H9 (cell line): ENCODE measurements at regions not wholly inside any gene's neighbourhood (a gene's known extent, or its start where the extent isn't known, plus 50 kb on each side); places are given as distances from the start of the nearest gene placed in this dataset.

ENCODE experiments used
- DNase-seq: peaks from one replicate; pipeline ENCODE4 v3.0.0-alpha.2; 2017
- H2AFZ ChIP-seq: one replicate; pipeline ENCODE4 v1.6.1; 2013; ENCODE audit warnings: mild to moderate bottlenecking, low read length, control low read depth, moderate library complexity
- H2AK5ac ChIP-seq: 2 replicates; pipeline ENCODE4 v1.6.1; 2013; ENCODE audit warnings: low read length, control low read depth, mixed read lengths; ENCODE audit not compliant: insufficient read length
- H2BK120ac ChIP-seq: one replicate; pipeline ENCODE4 v1.6.1; 2013; ENCODE audit warnings: low read depth, mild to moderate bottlenecking, low read length, control low read depth, inconsistent platforms; ENCODE audit not compliant: poor library complexity, severe bottlenecking
- H2BK12ac ChIP-seq: 2 replicates; pipeline ENCODE4 v1.6.1; 2013; ENCODE audit warnings: low read length, control low read depth, mixed read lengths, low read depth; ENCODE audit not compliant: insufficient read length
- H2BK15ac ChIP-seq: 2 replicates; pipeline ENCODE4 v1.6.1; 2013; ENCODE audit warnings: low read depth, low read length, control low read depth
- H2BK20ac ChIP-seq: one replicate; pipeline ENCODE4 v1.6.1; 2013; ENCODE audit warnings: low read depth, mild to moderate bottlenecking, low read length, control low read depth, inconsistent platforms; ENCODE audit not compliant: poor library complexity, severe bottlenecking
- H2BK5ac ChIP-seq: 2 replicates; pipeline ENCODE4 v1.6.1; 2013; ENCODE audit warnings: low read length, control low read depth, mixed read lengths; ENCODE audit not compliant: insufficient read length
- H3K14ac ChIP-seq: 2 replicates; pipeline ENCODE4 v1.6.1; 2013; ENCODE audit warnings: low read length, control low read depth; ENCODE audit not compliant: insufficient read depth
- H3K18ac ChIP-seq: 2 replicates; pipeline ENCODE4 v1.6.1; 2013; ENCODE audit warnings: low read depth, mild to moderate bottlenecking, mixed read lengths, low read length, control low read depth; ENCODE audit not compliant: insufficient read length
- H3K23ac ChIP-seq: 2 replicates; pipeline ENCODE4 v1.6.1; 2013; ENCODE audit warnings: low read length, control low read depth, mixed read lengths, low read depth; ENCODE audit not compliant: insufficient read length
- H3K23me2 ChIP-seq: 2 replicates; pipeline ENCODE4 v1.6.1; 2013; ENCODE audit warnings: low read depth, mild to moderate bottlenecking, mixed read lengths, low read length, control low read depth; ENCODE audit not compliant: insufficient read length, poor library complexity, severe bottlenecking
- H3K27ac ChIP-seq: 2 replicates; pipeline ENCODE4 v1.5.1; 2013; ENCODE audit warnings: low read length, control low read depth, mixed read lengths, low read depth; ENCODE audit not compliant: insufficient read length
- H3K27me3 ChIP-seq: 2 replicates; pipeline ENCODE4 v1.6.1; 2013; ENCODE audit warnings: low read length, control low read depth, inconsistent platforms; ENCODE audit not compliant: insufficient read depth
- H3K4ac ChIP-seq: 2 replicates; pipeline ENCODE4 v1.6.1; 2013; ENCODE audit warnings: low read depth, mild to moderate bottlenecking, control low read depth, inconsistent platforms, low read length, moderate library complexity
- H3K4me1 ChIP-seq: 2 replicates; pipeline ENCODE4 v1.6.1; 2013; ENCODE audit warnings: low read length, control low read depth, inconsistent platforms; ENCODE audit not compliant: insufficient read depth
- H3K4me2 ChIP-seq: 2 replicates; pipeline ENCODE4 v1.6.1; 2013; ENCODE audit warnings: low read length, control low read depth, mixed read lengths; ENCODE audit not compliant: insufficient read length, insufficient read depth
- H3K56ac ChIP-seq: 2 replicates; pipeline ENCODE4 v1.6.1; 2013; ENCODE audit warnings: low read depth, mild to moderate bottlenecking, mixed read lengths, low read length, control low read depth; ENCODE audit not compliant: insufficient read length
- H3K79me1 ChIP-seq: 2 replicates; pipeline ENCODE4 v1.6.1; 2013; ENCODE audit warnings: low read depth, mild to moderate bottlenecking, moderate library complexity, low read length, control low read depth, inconsistent platforms; ENCODE audit not compliant: insufficient read depth, poor library complexity, severe bottlenecking
- H3K79me2 ChIP-seq: 2 replicates; pipeline ENCODE4 v1.6.1; 2013; ENCODE audit warnings: low read length, control low read depth, inconsistent platforms; ENCODE audit not compliant: insufficient read depth
- H3K9ac ChIP-seq: 2 replicates; pipeline ENCODE4 v1.6.1; 2013; ENCODE audit warnings: low read length, control low read depth, mixed read lengths; ENCODE audit not compliant: insufficient read length; ENCODE audit errors: extremely low read depth
- H3K9me3 ChIP-seq: one replicate; pipeline ENCODE4 v1.6.1; 2013; ENCODE audit warnings: low read depth, low read length, inconsistent platforms; ENCODE audit not compliant: control insufficient read depth
- H3T11ph ChIP-seq: one replicate; pipeline ENCODE4 v1.6.1; 2013; ENCODE audit warnings: mild to moderate bottlenecking, low read length, control low read depth, inconsistent platforms
- H4K20me1 ChIP-seq: one replicate; pipeline ENCODE4 v1.6.1; 2013; ENCODE audit not compliant: control insufficient read depth, insufficient read length, insufficient read depth
- H4K5ac ChIP-seq: 2 replicates; pipeline ENCODE4 v1.6.1; 2013; ENCODE audit warnings: low read depth, mild to moderate bottlenecking, mixed read lengths, low read length, control low read depth; ENCODE audit not compliant: insufficient read length
- H4K8ac ChIP-seq: replicated peaks from 2 replicates; pipeline ENCODE4 v1.6.1; 2013; ENCODE audit warnings: low read length, control low read depth, mixed read lengths, low read depth; ENCODE audit not compliant: insufficient read length
- H4K91ac ChIP-seq: 2 replicates; pipeline ENCODE4 v1.6.1; 2013; ENCODE audit warnings: low read depth, mild to moderate bottlenecking, moderate library complexity, mixed read lengths, low read length, control low read depth; ENCODE audit not compliant: insufficient read length
- H3K27ac Mint-ChIP-seq, 3 experiments: 2 replicates in 2 of 3; 3 replicates in 1 of 3; pipeline ENCODE4 v1.8.0; 2020 to 2021; ENCODE audit warnings: mixed read lengths in 3 of 3, mild to moderate bottlenecking in 1 of 3, moderate library complexity in 1 of 3
- H3K27me3 Mint-ChIP-seq: 2 replicates; pipeline ENCODE4 v1.8.0; 2021; ENCODE audit warnings: low read depth, mild to moderate bottlenecking, moderate library complexity, mixed read lengths
- H3K36me3 Mint-ChIP-seq, 3 experiments: 2 replicates in 2 of 3; 3 replicates in 1 of 3; pipeline ENCODE4 v1.8.0; 2020 to 2021; ENCODE audit warnings: low read depth in 3 of 3, mixed read lengths in 3 of 3; ENCODE audit not compliant: insufficient read depth in 1 of 3
- H3K4me1 Mint-ChIP-seq, 2 experiments: 2 replicates each; pipeline ENCODE4 v1.8.0; 2020; ENCODE audit warnings: mixed read lengths in 2 of 2
- H3K4me3 Mint-ChIP-seq, 2 experiments: 2 replicates in 1 of 2; 3 replicates in 1 of 2; pipeline ENCODE4 v1.8.0; 2020 to 2021; ENCODE audit warnings: mild to moderate bottlenecking in 2 of 2, mixed read lengths in 2 of 2, moderate library complexity in 1 of 2
- H3K9me3 Mint-ChIP-seq, 2 experiments: 2 replicates in 1 of 2; 3 replicates in 1 of 2; pipeline ENCODE4 v1.8.0; 2020; ENCODE audit warnings: mild to moderate bottlenecking in 2 of 2, mixed read lengths in 2 of 2, moderate library complexity in 1 of 2
- WGBS: extraction: QIAGEN DNeasy Blood & Tissue Kit; methylation state at CpG from one replicate; pipeline ENCODE4 v1.1.7; 2013; ENCODE audit warnings: missing lambda C conversion rate, low lambda C conversion rate, mixed read lengths; ENCODE audit not compliant: insufficient read length; ENCODE audit errors: extremely low coverage; 5-methylcytosine and 5-hydroxymethylcytosine counted together
- TF ChIP-seq, protein P1 (sequence below): fragments of 200-600 bp; sonication (generic); conservative IDR thresholded peaks from 3 replicates; pipeline ENCODE4 v1.8.0; 2021; ENCODE audit warnings: antibody characterized with exemption, mild to moderate bottlenecking

DNA sequence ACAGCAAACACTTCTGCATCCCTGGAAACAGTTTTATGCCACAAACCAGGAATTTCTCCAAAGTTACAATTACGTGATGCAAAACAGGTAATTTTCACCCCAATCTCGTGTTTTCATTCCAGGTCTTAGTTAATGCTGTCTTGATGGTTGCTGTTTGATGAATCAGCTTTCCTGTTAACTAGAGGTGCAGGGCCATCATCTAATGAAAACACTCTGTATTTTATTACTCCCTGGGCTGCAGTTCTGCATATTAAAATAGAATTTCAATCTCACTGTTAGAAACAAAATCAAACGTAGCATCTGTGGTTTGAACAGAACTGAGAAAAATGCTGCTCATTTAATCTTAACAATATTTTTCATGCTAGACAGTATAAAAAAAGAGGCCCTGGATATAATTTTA is 129.4 kb downstream of the TUSC1 start:
- Histone ChIP-seq H4K20me1 (no peaks in the 10 kb centered on the region), H3K56ac (no peak overlapping the region), H4K8ac (no peak overlapping the region), H3K9me3 (no peaks in the 10 kb centered on the region), H2BK12ac (no peak overlapping the region), H2BK5ac (no peak overlapping the region), H2BK15ac (no peak overlapping the region), H3K23ac (no peak overlapping the region), H4K91ac (no peak overlapping the region), H4K5ac (no peak overlapping the region), H3K9ac (no peak overlapping the region), H2AFZ (no peak overlapping the region), H3K4me1 (peaks cover 6% of the 10 kb centered on the region; the same call in 1 of the 2 replicates), H3K27ac (no peak overlapping the region), H2BK20ac (no peak overlapping the region), H3K79me2 (no peaks in the 10 kb centered on the region), H2AK5ac (no peak overlapping the region), H3K18ac (no peak overlapping the region), H2BK120ac (no peak overlapping the region), H3K4ac (no peak overlapping the region), H3K27me3 (no peaks in the 10 kb centered on the region), H3T11ph (no peak overlapping the region), H3K14ac (no peak overlapping the region), H3K79me1 (no peaks in the 10 kb centered on the region), H3K4me2 (no peak overlapping the region), H3K23me2 (no peaks in the 10 kb centered on the region)
- no CpG with 5 or more reads among the region's 3 CpGs for WGBS
- Mint-ChIP-seq H3K27ac (no peak overlapping the region), H3K9me3 (no peaks in the 10 kb centered on the region), H3K36me3 (peaks cover 0 to 1% (median 0%) of the 10 kb centered on the region in 3 experiments; a peak in 1 of 7 replicates), H3K27me3 (no peaks in the 10 kb centered on the region), H3K4me1 (peaks cover 10% of the 10 kb centered on the region in 2 experiments), H3K4me3 (no peak overlapping the region)
- no peak for DNase-seq
- TF ChIP-seq, protein P1, sequence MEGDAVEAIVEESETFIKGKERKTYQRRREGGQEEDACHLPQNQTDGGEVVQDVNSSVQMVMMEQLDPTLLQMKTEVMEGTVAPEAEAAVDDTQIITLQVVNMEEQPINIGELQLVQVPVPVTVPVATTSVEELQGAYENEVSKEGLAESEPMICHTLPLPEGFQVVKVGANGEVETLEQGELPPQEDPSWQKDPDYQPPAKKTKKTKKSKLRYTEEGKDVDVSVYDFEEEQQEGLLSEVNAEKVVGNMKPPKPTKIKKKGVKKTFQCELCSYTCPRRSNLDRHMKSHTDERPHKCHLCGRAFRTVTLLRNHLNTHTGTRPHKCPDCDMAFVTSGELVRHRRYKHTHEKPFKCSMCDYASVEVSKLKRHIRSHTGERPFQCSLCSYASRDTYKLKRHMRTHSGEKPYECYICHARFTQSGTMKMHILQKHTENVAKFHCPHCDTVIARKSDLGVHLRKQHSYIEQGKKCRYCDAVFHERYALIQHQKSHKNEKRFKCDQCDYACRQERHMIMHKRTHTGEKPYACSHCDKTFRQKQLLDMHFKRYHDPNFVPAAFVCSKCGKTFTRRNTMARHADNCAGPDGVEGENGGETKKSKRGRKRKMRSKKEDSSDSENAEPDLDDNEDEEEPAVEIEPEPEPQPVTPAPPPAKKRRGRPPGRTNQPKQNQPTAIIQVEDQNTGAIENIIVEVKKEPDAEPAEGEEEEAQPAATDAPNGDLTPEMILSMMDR = no peak
